ENCODE measurements at regions not wholly inside any gene's neighbourhood (a gene's known extent, or its start where the extent isn't known, plus 50 kb on each side); places are given as distances from the start of the nearest gene placed in this dataset.

DNA sequence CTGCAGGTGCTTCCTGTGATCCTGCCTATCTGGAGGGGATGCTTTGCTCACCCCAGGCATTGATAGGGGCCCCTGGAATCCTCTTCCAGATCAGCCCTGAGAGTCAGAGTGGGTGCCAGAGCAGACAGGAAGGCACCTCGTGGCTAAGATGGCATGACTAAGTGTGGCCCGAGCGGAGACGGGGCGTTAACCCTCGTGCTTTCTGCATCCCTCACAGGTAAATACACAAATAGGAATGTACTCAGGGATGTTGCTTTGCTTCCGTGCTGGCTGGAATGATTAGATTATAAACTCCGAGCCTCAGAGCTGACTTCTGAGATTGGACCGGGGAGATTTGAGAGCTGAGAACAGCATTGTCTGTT is 312.7 kb upstream of the B3GAT1 start:
- no peak for TF ChIP-seq EP300 (IDR thresholded peaks at IDR 0.05)
- TF ChIP-seq CTCF (IDR thresholded peaks at IDR 0.05), result no peak
- TF ChIP-seq POLR2AphosphoS5 (IDR thresholded peaks at IDR 0.05), result no peak
- TF ChIP-seq POLR2A (IDR thresholded peaks at IDR 0.05; ENCODE audit: low read depth), result no peak

Data from esophagus muscularis mucosa (tissue), 4 donors.